ENCODE measurements at regions not wholly inside any gene's neighbourhood (a gene's known extent, or its start where the extent isn't known, plus 50 kb on each side); places are given as distances from the start of the nearest gene placed in this dataset.

GRCh38 chr21:35932232-35932911 is 128.0 kb downstream of the SETD4 start:
- DNase-seq, result no peak

- no peak for DNase-seq
These were observed 130.4 kb downstream of the SETD4 start for GRCh38 chr21:35929901-35930300.

- DNase-seq, result no peak
These were observed 133.1 kb downstream of the SETD4 start for GRCh38 chr21:35927262-35927661.

GRCh38 chr21:35926003-35926740 is 134.2 kb downstream of the SETD4 start:
- no peak for DNase-seq

DNA sequence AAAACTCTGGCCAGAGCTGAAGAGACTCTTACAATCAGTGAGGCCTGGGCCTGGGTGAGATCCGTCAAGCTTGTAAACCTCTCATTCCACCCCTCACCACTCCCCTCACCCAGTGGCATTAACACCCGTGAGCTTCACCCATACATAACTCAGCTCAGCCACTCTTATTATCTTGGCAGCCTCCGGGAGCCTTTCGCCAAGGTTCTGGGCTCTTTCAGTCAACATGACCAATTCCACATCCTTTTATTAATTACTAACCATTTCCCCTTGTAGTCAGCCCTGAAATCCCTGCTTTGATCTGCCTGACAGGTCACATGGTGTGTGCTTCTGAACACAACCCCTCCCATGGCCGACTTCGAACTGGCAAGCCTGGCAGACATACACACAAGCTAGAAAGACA is 134.8 kb downstream of the SETD4 start:
- DNase-seq, result no peak

GRCh38 chr21:35924714-35925301 is 135.5 kb downstream of the SETD4 start:
- no peak for DNase-seq

GRCh38 chr21:35923971-35924370 is 136.4 kb downstream of the SETD4 start:
- no peak for DNase-seq

DNA sequence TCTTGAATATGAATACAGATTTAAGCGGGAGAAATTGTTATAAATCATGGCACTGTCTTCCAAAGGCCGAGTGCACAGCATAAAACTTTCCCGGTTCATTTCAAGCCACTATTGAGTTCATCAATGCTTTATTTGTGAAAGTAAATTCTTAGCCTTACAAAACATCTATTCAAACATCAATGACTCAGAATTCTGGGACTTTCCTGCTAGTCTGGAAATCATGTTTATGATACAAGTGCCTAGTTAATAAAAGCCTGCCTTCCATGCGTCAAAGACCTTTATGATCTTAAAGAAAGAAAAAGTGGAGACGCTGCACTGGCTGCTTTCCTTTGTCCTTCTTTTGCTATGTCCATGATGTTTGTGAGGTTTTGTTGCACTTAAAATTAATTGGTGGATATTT is 137.7 kb downstream of the SETD4 start:
- DNase-seq, result no peak

GRCh38 chr21:35921471-35921870 is 138.9 kb downstream of the SETD4 start:
- no peak for DNase-seq

DNA sequence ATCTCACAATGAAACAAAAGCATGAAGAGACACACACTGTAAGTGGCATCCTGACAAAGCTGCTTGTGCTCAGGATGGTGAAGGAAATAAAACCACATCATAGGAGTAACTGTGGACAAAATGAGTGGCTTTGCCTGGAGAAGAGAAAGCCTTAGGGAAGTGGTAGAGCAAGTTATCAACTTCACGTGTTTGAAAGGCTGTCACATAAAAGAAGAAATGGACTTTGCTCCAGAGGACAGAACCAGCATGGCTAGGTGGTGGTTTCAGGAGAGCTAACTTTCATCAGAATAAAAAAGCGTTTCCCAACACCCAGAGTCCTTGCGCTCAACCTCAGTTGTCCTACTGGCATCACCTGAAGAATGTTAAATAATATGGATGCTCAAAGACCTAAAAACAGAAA is 139.9 kb downstream of the SETD4 start:
- no peak for DNase-seq

DNA sequence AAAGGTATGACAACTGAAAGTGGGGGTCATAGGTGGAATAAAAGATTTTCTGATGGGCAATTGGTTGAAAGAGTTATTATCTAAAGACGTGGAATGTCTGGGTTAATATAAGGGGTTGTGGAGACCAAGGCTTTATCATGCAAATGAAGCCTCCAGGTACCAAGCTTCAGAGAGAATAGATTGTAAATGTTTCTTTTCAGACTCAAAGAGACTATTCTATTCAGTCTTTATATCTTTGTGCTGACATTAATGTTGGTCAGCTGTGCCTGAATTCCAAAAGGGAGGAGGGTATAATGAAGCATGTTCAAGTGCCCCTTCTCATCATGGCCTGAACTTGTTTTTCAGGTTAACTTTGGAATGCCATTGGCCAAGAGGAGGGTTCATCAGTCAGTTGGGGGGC is 145.3 kb downstream of the SETD4 start:
- no peak for DNase-seq

GRCh38 chr21:35911412-35912191 is 148.7 kb downstream of the SETD4 start:
- no peak for DNase-seq

DNA sequence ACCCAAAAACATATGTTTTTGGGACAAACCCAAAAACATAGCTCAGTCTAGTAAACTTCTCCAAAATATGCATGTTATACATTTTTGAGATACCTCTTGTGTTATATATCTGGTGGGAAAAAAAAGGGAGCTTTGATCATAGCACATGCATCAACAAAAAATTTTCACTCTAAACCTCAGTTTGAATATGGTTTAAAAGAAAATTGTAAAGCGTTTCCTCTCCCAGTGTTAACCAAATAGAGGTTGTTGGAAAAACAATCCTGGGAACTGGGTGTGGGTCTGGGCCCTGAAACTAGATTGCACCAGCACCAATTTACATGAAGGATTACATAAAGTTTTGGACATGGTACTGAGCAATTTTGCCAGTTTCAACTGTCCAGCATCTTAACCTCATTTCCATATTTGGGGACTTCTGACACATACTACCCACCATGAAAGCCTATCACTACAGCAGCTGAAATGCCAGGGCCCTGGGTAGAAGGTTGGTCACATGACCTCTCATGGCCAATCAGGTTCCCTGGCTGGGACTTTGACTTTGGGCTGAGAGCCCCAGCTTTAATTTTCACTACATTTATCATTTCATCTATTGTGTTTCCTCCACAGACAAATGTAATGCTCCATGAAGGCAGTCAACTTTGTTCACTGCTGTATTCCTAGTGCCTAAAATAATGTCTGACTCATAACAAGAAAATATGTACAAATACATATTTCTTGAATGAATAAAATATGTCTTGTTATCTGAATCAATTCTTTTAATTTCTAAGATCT is 150.7 kb downstream of the SETD4 start:
- no peak for DNase-seq

DNA sequence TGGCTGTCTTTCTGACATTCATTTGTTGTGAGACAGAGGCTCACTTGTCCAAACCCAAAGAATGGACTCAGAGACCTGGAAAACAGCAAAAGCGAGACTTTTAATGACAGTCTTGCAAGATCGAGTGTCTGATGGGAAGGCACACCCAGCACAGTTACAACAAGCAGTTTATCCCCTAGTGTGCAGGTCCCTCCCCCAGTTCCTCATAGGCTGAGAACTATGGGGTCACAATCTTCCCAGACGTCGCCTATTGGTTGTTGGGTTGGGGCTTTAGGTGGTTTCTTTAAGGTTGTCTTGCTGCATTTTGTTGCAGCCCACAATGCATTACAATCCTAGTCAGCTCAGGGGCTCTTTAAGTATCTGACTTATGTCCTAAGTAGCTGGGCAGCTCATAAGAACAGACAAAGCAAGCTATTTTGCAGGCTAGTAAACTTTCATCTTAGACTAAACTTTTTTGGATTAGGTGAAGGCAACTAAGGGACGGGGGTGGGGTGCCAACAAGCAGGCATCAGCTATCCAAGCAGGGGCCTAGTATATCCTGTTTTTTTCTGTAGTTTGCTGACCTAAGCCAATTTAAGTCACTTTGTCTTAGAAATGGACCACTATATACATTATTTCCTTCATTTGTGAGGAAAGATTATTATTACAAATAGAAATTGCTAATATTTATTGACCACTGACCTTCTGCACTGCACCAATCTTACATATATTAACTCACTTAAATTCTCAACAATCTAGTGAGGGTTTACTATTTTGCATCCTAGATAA is 151.8 kb downstream of the SETD4 start:
- DNase-seq, result no peak

GRCh38 chr21:35906586-35906985 is 153.7 kb downstream of the SETD4 start:
- DNase-seq, result no peak

DNA sequence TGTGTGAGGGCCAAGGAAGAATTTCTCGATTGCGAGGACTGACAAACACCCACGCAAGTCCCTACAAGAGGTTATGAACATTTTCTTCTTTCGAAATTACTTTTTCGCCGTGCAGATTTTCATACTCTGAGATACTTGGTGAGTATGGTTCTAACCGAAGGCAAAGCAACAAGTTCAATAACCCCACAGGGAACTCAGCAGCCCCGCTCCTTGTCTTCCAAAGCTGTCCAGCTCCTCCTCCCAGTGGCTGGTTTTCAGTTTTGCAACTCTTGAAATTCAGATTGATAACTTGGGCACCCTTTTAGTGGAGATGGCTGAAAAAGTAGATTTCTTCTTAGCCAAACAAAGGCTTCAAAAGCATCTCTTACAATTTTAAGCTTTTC is 154.4 kb downstream of the SETD4 start:
- no peak for DNase-seq

DNA sequence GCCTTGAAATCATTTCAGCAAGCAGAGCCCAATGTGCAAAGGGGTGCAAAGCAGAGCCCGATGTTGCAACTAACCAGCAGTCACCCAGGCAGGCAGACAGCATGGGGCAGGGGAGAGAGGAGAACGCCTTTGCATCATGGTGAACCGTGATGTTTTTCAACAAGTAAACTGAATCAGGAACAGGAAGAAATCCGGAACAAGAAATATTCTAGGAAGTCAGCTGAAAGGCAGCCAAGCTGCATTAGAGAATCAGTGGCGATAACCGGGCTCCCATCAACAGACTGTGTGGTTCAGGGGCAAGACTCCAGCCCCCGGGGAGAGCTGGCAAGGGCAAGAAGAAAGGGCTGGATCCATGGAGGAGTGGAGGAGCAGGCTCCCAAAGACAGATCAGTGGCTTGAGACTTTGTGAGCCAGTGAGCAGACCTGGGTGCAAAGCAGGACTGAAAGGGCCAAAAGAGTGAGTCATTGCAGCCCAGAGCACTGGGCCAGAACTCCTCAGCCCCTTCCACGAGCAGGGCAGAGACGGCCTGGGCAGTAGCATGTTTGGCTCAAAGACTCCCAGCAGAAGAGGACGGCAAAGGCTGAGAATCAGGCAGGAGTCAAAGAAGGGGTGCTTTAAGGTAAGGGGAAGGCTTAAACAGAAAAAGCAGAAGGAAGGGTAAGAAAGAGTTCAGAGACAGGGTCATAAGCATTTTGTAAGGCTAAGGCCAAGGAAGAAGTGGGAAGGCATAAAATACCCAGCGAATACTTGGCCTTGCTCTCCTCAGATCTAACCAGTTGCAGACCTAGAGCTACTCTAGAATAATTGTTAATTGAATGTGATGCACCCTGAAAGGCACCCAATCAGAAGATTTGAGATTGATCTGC is 155.0 kb downstream of the SETD4 start:
- DNase-seq, result no peak

- no peak for DNase-seq
These were observed 159.8 kb downstream of the SETD4 start for GRCh38 chr21:35900539-35900938.

- DNase-seq, result no peak
These were observed 164.3 kb downstream of the SETD4 start for GRCh38 chr21:35896060-35896459.

- no peak for DNase-seq
These were observed 164.7 kb downstream of the SETD4 start for GRCh38 chr21:35895598-35895997.

GRCh38 chr21:35893156-35893555 is 167.2 kb downstream of the SETD4 start:
- DNase-seq, result no peak
